ENCODE measurements at regions not wholly inside any gene's neighbourhood (a gene's known extent, or its start where the extent isn't known, plus 50 kb on each side); places are given as distances from the start of the nearest gene placed in this dataset.

DNA sequence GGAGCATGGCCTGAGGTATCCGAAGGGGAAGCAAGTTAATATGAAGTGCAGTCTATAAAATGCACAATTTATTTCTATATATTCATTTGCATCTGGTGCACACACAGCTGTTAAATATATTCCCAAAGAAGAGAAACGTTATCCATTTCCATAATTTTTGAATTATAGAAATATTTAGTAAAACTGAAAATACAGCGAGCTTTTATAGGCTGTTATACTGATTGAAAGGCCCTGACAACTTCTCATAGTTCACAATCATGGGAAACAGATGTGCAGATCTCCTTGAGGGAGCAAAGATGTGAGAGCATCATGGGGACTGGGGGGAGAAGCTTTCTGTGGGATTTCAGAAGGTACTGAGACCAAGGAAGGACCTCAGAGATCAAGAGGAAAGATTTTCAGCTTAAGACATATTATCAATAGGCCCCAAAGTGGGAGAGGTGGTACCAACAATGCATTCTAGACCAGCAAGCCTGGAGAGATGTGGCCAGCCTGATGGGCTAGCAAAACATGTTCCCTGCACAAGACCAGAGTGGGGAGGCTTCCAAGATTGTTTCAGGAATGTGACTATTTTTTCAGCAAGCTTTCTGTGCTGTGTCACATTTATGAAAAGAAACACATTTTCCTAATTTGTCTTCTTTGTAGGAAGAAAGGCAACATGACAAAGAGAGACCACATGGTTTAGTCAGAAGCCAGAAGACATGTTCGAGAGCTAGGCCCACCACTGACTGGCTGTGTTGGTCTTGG lies 256.0 kb upstream of the SFRP2 start:
- TF ChIP-seq, protein P1, sequence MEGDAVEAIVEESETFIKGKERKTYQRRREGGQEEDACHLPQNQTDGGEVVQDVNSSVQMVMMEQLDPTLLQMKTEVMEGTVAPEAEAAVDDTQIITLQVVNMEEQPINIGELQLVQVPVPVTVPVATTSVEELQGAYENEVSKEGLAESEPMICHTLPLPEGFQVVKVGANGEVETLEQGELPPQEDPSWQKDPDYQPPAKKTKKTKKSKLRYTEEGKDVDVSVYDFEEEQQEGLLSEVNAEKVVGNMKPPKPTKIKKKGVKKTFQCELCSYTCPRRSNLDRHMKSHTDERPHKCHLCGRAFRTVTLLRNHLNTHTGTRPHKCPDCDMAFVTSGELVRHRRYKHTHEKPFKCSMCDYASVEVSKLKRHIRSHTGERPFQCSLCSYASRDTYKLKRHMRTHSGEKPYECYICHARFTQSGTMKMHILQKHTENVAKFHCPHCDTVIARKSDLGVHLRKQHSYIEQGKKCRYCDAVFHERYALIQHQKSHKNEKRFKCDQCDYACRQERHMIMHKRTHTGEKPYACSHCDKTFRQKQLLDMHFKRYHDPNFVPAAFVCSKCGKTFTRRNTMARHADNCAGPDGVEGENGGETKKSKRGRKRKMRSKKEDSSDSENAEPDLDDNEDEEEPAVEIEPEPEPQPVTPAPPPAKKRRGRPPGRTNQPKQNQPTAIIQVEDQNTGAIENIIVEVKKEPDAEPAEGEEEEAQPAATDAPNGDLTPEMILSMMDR (IDR thresholded peaks at IDR 0.05; ENCODE audit: insufficient read depth, low read length, severe bottlenecking) = no peak
- no peaks in the 10 kb centered on the region for H3K36me3 ChIP-seq (ENCODE audit: control insufficient read depth, insufficient read depth, low read length)
- FAIRE-seq (no peak), DNase-seq (ENCODE audit: low read depth) (no peak)
- no peak overlapping the region for H3K4me3 ChIP-seq (ENCODE audit: low read depth, low read length)
- H3K27me3 ChIP-seq (ENCODE audit: control insufficient read depth, insufficient read depth, low read length) = no peaks in the 10 kb centered on the region

DNA sequence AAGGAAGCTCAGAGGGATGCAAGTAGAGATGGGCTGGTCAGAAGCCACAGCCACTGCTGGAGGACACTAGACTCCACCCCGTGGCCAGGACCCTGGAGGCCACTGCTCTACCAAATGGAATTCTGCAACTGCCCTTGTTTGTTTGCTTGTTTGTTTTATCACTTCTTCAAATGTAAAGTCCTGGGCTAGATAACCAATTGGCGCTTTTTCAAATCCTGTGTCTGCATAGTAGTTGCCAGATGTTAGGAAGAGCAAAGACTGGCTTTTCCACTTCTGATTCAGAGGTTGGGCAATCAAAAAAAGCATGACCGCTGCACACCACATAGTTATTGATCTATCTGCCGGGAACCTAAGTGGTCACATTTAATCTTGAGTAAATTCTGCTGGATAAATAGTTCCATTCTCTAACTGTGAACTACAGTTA lies 255.2 kb upstream of the SFRP2 start:
- no peak for FAIRE-seq
- TF ChIP-seq, protein P1 (IDR thresholded peaks at IDR 0.05; ENCODE audit: insufficient read depth, low read length, severe bottlenecking) = no peak
- no peaks in the 10 kb centered on the region for H3K36me3 ChIP-seq (ENCODE audit: control insufficient read depth, insufficient read depth, low read length)
- no peak overlapping the region for H3K4me3 ChIP-seq (ENCODE audit: low read depth, low read length)
- H3K27me3 ChIP-seq (ENCODE audit: control insufficient read depth, insufficient read depth, low read length) = no peaks in the 10 kb centered on the region
- DNase-seq (ENCODE audit: low read depth) = peak; percentile 19

DNA sequence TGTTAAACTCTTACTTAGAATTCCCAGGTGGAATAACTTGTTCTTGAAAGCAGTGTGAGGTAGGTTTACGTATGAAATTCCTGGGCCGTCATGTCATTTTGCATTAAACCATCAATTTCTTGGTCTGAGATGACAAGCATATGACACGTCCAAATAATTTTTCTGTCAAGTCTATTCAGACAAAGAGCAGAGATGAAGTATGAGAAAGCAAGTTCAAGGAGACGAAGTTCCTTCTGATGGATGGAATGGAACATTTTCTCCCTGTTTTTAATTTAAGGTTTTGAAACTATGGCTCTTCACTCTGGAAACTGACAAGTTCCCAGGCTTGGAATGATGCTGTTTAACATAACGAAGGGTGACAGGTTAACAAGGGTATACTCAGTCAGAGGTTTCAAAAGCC lies 252.8 kb upstream of the SFRP2 start:
- TF ChIP-seq, protein P1 (IDR thresholded peaks at IDR 0.05; ENCODE audit: insufficient read depth, low read length, severe bottlenecking) = no peak

DNA sequence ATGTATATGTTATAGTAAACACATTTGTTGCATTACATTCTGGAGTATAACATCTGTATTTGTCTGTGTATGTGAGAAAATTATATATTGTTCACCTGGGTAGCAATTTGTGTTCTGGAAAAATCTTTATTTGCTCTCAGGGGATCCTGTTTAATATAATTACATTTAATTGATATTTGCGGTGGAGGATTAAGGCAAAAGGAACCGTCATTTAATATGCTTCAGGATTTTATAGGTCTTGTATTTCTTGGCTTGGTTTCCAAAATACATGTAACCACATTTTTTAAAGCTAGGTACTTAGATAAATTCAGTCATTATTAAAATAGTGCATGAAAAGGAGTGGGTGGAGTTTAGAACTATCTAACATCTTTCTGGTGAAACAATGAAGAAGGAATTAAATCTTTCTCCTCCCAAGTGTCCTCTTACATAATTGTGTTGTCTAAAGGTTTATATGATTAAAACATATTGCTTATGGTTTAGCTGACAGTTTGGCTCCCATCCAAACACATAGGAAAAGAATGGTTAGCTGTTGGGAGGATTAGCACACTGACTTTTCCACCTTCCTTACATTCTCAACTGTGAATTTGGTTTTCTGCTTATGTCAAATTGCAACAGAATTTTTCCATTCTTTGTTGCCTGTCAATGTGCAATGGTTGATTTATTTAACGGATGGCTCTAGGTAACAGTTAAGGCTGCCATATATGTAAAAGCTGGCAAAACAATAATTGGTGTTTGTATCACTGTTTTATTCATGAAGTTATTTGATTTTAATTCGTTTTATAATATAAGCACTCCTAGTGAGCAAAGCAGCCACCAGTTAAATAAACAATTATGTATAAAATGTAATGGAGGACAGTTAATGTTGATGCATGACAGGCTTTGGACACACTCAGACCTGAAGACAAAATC lies 250.8 kb upstream of the SFRP2 start:
- H3K36me3 ChIP-seq (ENCODE audit: control insufficient read depth, insufficient read depth, low read length) = no peaks in the 10 kb centered on the region
- no peak overlapping the region for H3K4me3 ChIP-seq (ENCODE audit: low read depth, low read length)
- FAIRE-seq = no peak
- no peaks in the 10 kb centered on the region for H3K27me3 ChIP-seq (ENCODE audit: control insufficient read depth, insufficient read depth, low read length)
- TF ChIP-seq, protein P1 (IDR thresholded peaks at IDR 0.05; ENCODE audit: insufficient read depth, low read length, severe bottlenecking) = no peak
- no peak for DNase-seq (ENCODE audit: low read depth)

More for the DNA sequence above, 252.8 kb upstream of the SFRP2 start:
- Histone ChIP-seq H3K36me3 (ENCODE audit: control insufficient read depth, insufficient read depth, low read length) (no peaks in the 10 kb centered on the region), H3K27me3 (ENCODE audit: control insufficient read depth, insufficient read depth, low read length) (no peaks in the 10 kb centered on the region), H3K4me3 (ENCODE audit: low read depth, low read length) (no peak overlapping the region)
- FAIRE-seq (no peak), DNase-seq (ENCODE audit: low read depth) (no peak)

DNA sequence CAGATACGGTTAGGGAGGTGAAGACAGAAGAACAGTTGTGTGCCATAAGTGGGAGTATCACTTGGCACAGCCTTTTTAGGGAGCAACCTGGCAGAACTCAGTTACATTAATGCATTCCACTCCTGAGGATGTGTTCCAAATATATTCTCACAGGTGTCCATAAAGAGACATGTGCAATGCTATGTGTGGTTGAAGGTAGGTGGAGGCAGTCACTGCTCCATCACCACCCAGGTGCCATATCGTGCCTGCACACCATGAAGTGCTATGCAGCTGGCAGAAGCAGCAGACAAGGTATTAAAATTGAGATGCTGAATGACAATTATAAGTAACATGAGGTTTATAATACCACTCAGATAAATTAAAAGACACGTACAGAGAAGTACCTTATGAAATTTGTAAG lies 248.0 kb upstream of the SFRP2 start:
- Histone ChIP-seq H3K36me3 (ENCODE audit: control insufficient read depth, insufficient read depth, low read length) (no peaks in the 10 kb centered on the region), H3K4me3 (ENCODE audit: low read depth, low read length) (no peak overlapping the region), H3K27me3 (ENCODE audit: control insufficient read depth, insufficient read depth, low read length) (no peaks in the 10 kb centered on the region)
- no peak for DNase-seq (ENCODE audit: low read depth)
- no peak for FAIRE-seq
- TF ChIP-seq, protein P1 (IDR thresholded peaks at IDR 0.05; ENCODE audit: insufficient read depth, low read length, severe bottlenecking) = no peak
